ENCODE measurements at regions not wholly inside any gene's neighbourhood (a gene's known extent, or its start where the extent isn't known, plus 50 kb on each side); places are given as distances from the start of the nearest gene placed in this dataset.
"Not testable (repeated sequence)": the region's sequence is repeated elsewhere in the genome, so short reads cannot be mapped to it uniquely, and the experiment has no call there.

- not testable (repeated sequence) for DNase-seq
Measured at GRCh38 chr4:69013933-69014332, 62.3 kb upstream of the UGT2A3 start.

- DNase-seq, result not testable (repeated sequence)
Measured at GRCh38 chr4:69017986-69018385, 66.4 kb upstream of the UGT2A3 start.

- DNase-seq, result not testable (repeated sequence)
Measured at GRCh38 chr4:69019538-69020461, 68.2 kb upstream of the UGT2A3 start.

GRCh38 chr4:69020462-69020807 lies 68.8 kb upstream of the UGT2A3 start:
- not testable (repeated sequence) for DNase-seq

GRCh38 chr4:69025191-69025998 lies 70.9 kb upstream of the UGT2B7 start:
- DNase-seq, result peak; percentile 4

- DNase-seq, result no peak
Measured at GRCh38 chr4:69025999-69026387, 70.3 kb upstream of the UGT2B7 start.

- no peak for DNase-seq
Measured at GRCh38 chr4:69026974-69027373, 69.3 kb upstream of the UGT2B7 start.

GRCh38 chr4:69030326-69030725 lies 65.9 kb upstream of the UGT2B7 start:
- DNase-seq, result no peak

GRCh38 chr4:69032847-69033638 lies 63.2 kb upstream of the UGT2B7 start:
- DNase-seq, result no peak

- not testable (repeated sequence) for DNase-seq
Measured at GRCh38 chr4:69034315-69034740, 61.9 kb upstream of the UGT2B7 start.

- no peak for DNase-seq
Measured at GRCh38 chr4:69038582-69038981, 57.7 kb upstream of the UGT2B7 start.

GRCh38 chr4:69039071-69039470 lies 57.2 kb upstream of the UGT2B7 start:
- DNase-seq, result no peak

- DNase-seq, result no peak
Measured at GRCh38 chr4:69044247-69044646, 52.0 kb upstream of the UGT2B7 start.
